Kasumi-1 (cell line): ENCODE measurements at regions not wholly inside any gene's neighbourhood (a gene's known extent, or its start where the extent isn't known, plus 50 kb on each side); places are given as distances from the start of the nearest gene placed in this dataset.
"Not testable (repeated sequence)": the region's sequence is repeated elsewhere in the genome, so short reads cannot be mapped to it uniquely, and the experiment has no call there.

Source experiments
- DNase-seq, 2 experiments: peaks; one replicate each; lab custom pipeline; 2025; lab: John Stamatoyannopoulos, UW

GRCh38 chrX:123788193-123788592 lies 55.3 kb upstream of the THOC2 start:
- not testable (repeated sequence) for DNase-seq

DNA sequence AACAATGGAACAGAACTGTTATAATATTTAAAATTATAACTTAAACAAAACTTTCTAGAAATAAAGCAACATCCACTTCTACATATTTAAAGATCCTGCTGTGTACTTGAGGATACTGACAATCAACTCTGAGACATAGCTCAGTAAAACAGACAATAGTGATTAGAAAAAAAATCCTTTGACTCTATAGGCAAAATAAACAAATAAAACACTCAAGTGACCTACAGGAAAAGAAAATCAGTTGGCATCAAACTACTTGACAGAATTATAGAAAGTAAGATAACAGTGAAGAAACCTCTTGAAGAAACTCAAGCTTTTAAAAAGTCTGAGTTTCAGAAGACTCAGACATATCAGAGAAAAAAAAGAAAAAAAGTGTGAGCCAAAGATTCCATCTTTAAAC lies 55.9 kb upstream of the THOC2 start:
- DNase-seq = no peak

DNA sequence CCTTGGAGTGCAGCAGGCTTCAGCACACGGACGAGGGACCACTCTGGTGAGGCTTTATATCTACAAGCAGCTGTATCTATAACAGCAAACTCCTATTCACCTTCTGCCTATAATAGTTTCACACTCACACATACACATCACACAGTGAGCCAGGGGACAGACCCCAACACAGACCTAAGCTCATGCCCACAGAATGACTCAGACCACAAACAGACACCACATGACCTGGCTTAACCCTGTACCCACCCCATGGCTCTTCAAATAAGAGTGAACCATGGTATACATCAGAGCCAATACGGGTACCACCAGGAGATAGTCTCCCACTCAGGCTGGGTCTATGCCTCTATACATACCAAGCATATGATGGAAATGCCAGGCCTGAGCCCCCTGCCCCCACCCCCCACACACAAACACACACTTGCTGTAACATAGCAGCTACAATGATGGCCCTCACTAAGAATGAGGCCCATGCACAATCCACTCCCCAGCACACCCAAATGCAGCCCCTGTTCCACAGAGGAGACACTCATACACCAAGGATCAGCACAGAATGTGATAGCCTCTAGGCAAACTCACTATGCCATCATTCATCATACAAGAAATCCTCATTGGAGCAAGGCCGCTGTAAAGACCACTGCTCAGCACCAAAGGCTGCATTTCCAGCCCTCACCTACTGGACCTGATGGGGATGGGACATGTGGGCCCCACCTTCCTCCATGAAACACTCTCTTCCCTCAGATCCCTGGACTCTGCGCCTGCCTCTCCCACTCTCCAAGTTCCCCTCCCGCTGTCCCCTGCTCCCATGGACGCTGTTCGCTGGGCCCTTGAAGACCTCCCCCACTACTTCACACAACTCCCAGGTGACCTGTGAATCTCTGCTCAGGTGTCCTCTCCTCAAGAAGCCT lies 62.1 kb upstream of the XIAP start:
- no peak for DNase-seq

DNA sequence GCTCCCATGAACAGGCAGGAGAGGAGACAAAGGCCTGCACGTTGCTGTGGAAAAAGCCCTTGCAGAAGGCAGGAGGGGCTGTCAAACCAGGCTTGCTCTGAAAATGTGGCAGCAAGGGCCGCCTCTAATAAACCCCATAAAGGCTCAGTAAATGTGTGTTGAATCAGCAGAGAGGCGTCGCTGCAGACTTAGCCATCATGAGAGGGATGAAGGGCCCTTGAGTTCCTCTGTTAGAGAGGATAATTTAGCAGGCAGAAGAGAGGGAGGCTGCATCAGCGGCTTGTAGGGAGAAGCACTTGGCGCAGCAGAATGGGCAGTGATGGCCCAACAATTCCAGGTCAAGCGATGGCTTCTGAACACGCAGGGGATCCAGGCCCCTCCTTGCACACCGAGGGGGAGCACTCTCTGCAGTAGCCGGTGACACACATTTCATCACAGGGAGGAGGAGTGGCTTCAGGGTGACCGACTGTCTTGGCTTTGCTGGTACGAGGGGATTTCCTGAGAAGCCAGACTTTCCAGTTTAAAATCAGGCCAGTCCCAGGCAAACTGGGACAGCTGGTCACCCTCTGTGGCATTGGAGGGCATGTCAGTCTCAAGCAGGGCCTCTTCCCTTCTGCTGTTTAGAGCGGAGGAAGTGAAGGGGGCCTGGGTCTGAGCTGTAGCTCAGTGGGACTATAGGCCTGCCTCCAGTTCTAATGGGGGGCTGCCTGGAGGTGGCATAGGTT lies 61.0 kb upstream of the XIAP start:
- DNase-seq = not testable (repeated sequence)

- no peak for DNase-seq
Measured at GRCh38 chrX:123801901-123802300, 58.0 kb upstream of the XIAP start.

- peak; percentile 74 to 83 for DNase-seq
Measured at GRCh38 chrX:123803331-123803983, 56.4 kb upstream of the XIAP start.

- DNase-seq = not testable (repeated sequence)
Measured at GRCh38 chrX:123803984-123804365, 55.9 kb upstream of the XIAP start.

- no peak for DNase-seq
Measured at GRCh38 chrX:123807835-123808416, 51.9 kb upstream of the XIAP start.

DNA sequence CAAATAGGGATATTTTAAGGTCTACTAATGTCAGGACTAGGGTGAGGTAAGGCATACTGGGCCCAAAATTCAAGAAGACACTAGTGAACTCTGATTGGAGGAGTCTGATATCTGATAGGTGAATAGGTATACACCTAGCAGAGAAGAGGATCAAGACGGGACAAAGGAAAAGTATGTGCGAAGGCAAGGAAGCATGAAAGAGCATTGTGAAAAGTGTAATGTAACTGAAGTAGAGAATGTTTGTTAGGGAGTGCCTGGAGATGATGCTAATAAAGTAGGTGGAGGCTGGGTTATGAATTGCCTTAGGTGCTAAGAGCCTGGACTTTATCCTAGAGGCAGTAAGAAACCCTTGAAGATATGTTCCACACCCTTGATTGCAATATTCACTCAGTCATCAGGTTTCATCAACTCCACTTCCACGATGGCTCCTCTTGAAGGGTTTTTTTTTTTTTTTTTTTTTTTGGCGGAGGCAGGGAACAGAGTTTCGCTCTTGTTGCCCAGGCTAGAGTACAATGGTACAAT lies 49.9 kb upstream of the XIAP start:
- no peak for DNase-seq
